ENCODE measurements at regions not wholly inside any gene's neighbourhood (a gene's known extent, or its start where the extent isn't known, plus 50 kb on each side); places are given as distances from the start of the nearest gene placed in this dataset.
"Not testable (repeated sequence)": the region's sequence is repeated elsewhere in the genome, so short reads cannot be mapped to it uniquely, and the experiment has no call there.

- in situ Hi-C loops (cut with MboI; ENCODE audit: low pct_unique_long_range_greater_than_20kb, low sequenced_read_pairs), result no loop called here
- DNase-seq, result no peak
These were observed 73.2 kb upstream of the SLIT3 start for GRCh38 chr5:169374111-169374510.

- in situ Hi-C loops (cut with MboI; ENCODE audit: low pct_unique_long_range_greater_than_20kb, low sequenced_read_pairs); DNase-seq: not testable (repeated sequence)
These were observed 70.9 kb upstream of the SLIT3 start for GRCh38 chr5:169371801-169372200.

GRCh38 chr5:169369130-169369529 lies 68.2 kb upstream of the SLIT3 start:
- in situ Hi-C loops (cut with MboI; ENCODE audit: low pct_unique_long_range_greater_than_20kb, low sequenced_read_pairs), result no loop called here
- DNase-seq, result no peak

GRCh38 chr5:169367861-169368260 lies 66.9 kb upstream of the SLIT3 start:
- in situ Hi-C loops (cut with MboI; ENCODE audit: low pct_unique_long_range_greater_than_20kb, low sequenced_read_pairs), result no loop called here
- DNase-seq, result no peak

GRCh38 chr5:169357291-169357690 lies 56.4 kb upstream of the SLIT3 start:
- no peak for DNase-seq
- in situ Hi-C loops (cut with MboI; ENCODE audit: low pct_unique_long_range_greater_than_20kb, low sequenced_read_pairs), result no loop called here

- DNase-seq, result no peak
- in situ Hi-C loops (cut with MboI; ENCODE audit: low pct_unique_long_range_greater_than_20kb, low sequenced_read_pairs), result no loop called here
These were observed 55.9 kb upstream of the SLIT3 start for GRCh38 chr5:169356811-169357210.

- DNase-seq, result no peak
- in situ Hi-C loops (cut with MboI; ENCODE audit: low pct_unique_long_range_greater_than_20kb, low sequenced_read_pairs), result no loop called here
These were observed 55.2 kb upstream of the SLIT3 start for GRCh38 chr5:169356181-169356580.

GRCh38 chr5:169354921-169355320 lies 54.0 kb upstream of the SLIT3 start:
- no peak for DNase-seq
- in situ Hi-C loops (cut with MboI; ENCODE audit: low pct_unique_long_range_greater_than_20kb, low sequenced_read_pairs), result no loop called here

- no peak for DNase-seq
- in situ Hi-C loops (cut with MboI; ENCODE audit: low pct_unique_long_range_greater_than_20kb, low sequenced_read_pairs), result no loop called here
These were observed 53.3 kb upstream of the SLIT3 start for GRCh38 chr5:169354263-169354662.

GRCh38 chr5:169352901-169353300 lies 52.0 kb upstream of the SLIT3 start:
- DNase-seq, result no peak
- in situ Hi-C loops (cut with MboI; ENCODE audit: low pct_unique_long_range_greater_than_20kb, low sequenced_read_pairs), result no loop called here

- no peak for DNase-seq
- in situ Hi-C loops (cut with MboI; ENCODE audit: low pct_unique_long_range_greater_than_20kb, low sequenced_read_pairs), result no loop called here
These were observed 50.8 kb upstream of the SLIT3 start for GRCh38 chr5:169351721-169352120.

- in situ Hi-C loops (cut with MboI; ENCODE audit: low pct_unique_long_range_greater_than_20kb, low sequenced_read_pairs), result no loop called here
- no peak for DNase-seq
These were observed 49.9 kb upstream of the SLIT3 start for GRCh38 chr5:169350759-169351240.
